Loucy (cell line): ENCODE measurements at regions not wholly inside any gene's neighbourhood (a gene's known extent, or its start where the extent isn't known, plus 50 kb on each side); places are given as distances from the start of the nearest gene placed in this dataset.

Experiments used
- H2AFZ ChIP-seq: fragments of 200-600 bp; sonication (generic); 2 replicates; pipeline ENCODE4 v1.6.0; 2016; ENCODE audit warnings: antibody characterized with exemption, mild to moderate bottlenecking, low read length, moderate library complexity
- H3F3A ChIP-seq: fragments of 200-600 bp; 2 replicates; pipeline ENCODE4 v1.6.0; 2016; ENCODE audit warnings: antibody characterized with exemption, low read depth, mild to moderate bottlenecking
- H3K27me3 ChIP-seq: fragments of 200-600 bp; sonication (generic); 2 replicates; pipeline ENCODE4 v1.6.1; 2014; ENCODE audit warnings: low read length, mild to moderate bottlenecking; ENCODE audit not compliant: insufficient read depth, poor library complexity, severe bottlenecking
- H3K36me3 ChIP-seq: fragments of 200-600 bp; sonication (generic); 2 replicates; pipeline ENCODE4 v1.6.1; 2016; ENCODE audit warnings: low read length; ENCODE audit not compliant: insufficient read depth
- H3K4me1 ChIP-seq: fragments of 200-600 bp; sonication (generic); 2 replicates; pipeline ENCODE4 v1.5.1; 2014; ENCODE audit warnings: low read length, mild to moderate bottlenecking; ENCODE audit not compliant: insufficient read depth, poor library complexity, severe bottlenecking
- H3K4me2 ChIP-seq: fragments of 200-600 bp; sonication (generic); 2 replicates; pipeline ENCODE4 v1.6.0; 2014; ENCODE audit warnings: antibody characterized with exemption, low read length, low read depth, mild to moderate bottlenecking; ENCODE audit not compliant: poor library complexity, severe bottlenecking
- H3K4me3 ChIP-seq: fragments of 200-600 bp; sonication (generic); 2 replicates; pipeline ENCODE4 v1.5.1; 2014; ENCODE audit warnings: low read length, mild to moderate bottlenecking, mixed read lengths; ENCODE audit not compliant: poor library complexity, severe bottlenecking
- H3K79me2 ChIP-seq: fragments of 200-600 bp; sonication (generic); 2 replicates; pipeline ENCODE4 v1.6.1; 2014; ENCODE audit warnings: low read length; ENCODE audit not compliant: insufficient read depth
- H3K9ac ChIP-seq: fragments of 200-600 bp; sonication (generic); 2 replicates; pipeline ENCODE4 v1.6.0; 2014; ENCODE audit warnings: mild to moderate bottlenecking, low read depth, low read length, moderate library complexity; ENCODE audit not compliant: poor library complexity, severe bottlenecking
- H3K9me2 ChIP-seq: fragments of 200-600 bp; sonication (generic); replicated peaks from 2 replicates; pipeline ENCODE4 v1.6.1; 2016; ENCODE audit warnings: low read depth, low read length, mixed read lengths
- H3K9me3 ChIP-seq: fragments of 200-600 bp; sonication (generic); 2 replicates; pipeline ENCODE4 v1.6.1; 2014; ENCODE audit warnings: mild to moderate bottlenecking, antibody characterized with exemption, low read length, low read depth; ENCODE audit not compliant: insufficient read depth
- H4K20me1 ChIP-seq: fragments of 200-600 bp; sonication (generic); 2 replicates; pipeline ENCODE4 v1.6.0; 2014; ENCODE audit warnings: antibody characterized with exemption, low read length, mild to moderate bottlenecking; ENCODE audit not compliant: insufficient read depth, poor library complexity, severe bottlenecking
- EZH2phosphoT487 ChIP-seq: fragments of 200-600 bp; IDR thresholded peaks from 2 replicates; pipeline ENCODE4 v1.6.1; 2018; ENCODE audit warnings: antibody characterized with exemption, mild to moderate bottlenecking, moderate library complexity, borderline replicate concordance
- TF ChIP-seq, protein P1 (sequence below): fragments of 200-600 bp; sonication (generic); conservative IDR thresholded peaks from 2 replicates; pipeline ENCODE4 v1.5.1; 2014; ENCODE audit warnings: mild to moderate bottlenecking, antibody characterized with exemption, low read length

DNA sequence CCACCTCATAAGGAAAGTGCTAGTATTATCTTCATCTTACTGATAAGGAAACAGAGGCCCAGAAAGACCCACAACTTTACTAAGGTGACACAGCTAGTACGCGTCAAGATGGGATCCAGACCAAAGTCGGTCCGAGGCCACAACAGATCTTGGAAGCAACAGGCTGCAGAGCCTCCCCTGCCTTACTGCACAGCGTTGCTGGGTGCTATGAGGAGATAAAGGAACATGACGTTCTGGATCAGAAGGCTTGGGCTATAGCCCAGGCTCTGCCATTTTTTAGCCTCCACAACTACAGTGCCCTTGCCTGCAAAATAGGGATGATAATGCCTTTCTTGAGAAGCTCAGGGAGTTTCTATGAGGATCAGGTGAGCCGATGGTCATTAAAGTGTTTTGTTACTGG is 144.1 kb downstream of the NMUR2 start:
- Histone ChIP-seq H2AFZ (no peak overlapping the region), H3K4me1 (no peaks in the 10 kb centered on the region), H3K9me2 (no peaks in the 10 kb centered on the region), H3K36me3 (no peaks in the 10 kb centered on the region), H4K20me1 (no peaks in the 10 kb centered on the region), H3K4me3 (no peak overlapping the region), H3K79me2 (no peaks in the 10 kb centered on the region), H3K27me3 (no peaks in the 10 kb centered on the region), H3K9me3 (no peaks in the 10 kb centered on the region), H3K4me2 (no peak overlapping the region), H3F3A (no peaks in the 10 kb centered on the region), H3K9ac (no peak overlapping the region)
- TF ChIP-seq EZH2phosphoT487, result no peak

DNA sequence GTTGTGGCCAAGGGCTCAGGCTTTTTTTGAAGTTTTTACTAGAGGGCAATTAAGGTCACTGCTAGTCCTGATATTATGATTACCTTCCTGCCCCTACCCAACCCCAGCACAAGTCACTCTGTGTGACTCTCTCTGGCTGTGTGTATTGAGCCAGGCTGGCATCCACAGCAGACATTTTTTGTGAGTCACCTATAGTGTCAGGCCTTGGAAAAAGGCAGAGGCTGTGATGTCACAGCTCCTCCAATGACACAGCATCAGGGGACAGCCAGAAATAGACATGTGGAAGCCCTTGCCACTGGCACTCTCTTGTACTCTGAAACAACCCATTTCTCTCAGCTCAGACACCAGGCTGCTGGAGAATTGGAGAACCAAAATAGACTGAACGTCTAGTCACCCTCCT is 145.4 kb downstream of the NMUR2 start:
- Histone ChIP-seq H3K9me3 (no peaks in the 10 kb centered on the region), H3K4me3 (no peak overlapping the region), H3K9me2 (no peaks in the 10 kb centered on the region), H3K36me3 (no peaks in the 10 kb centered on the region), H3K27me3 (no peaks in the 10 kb centered on the region), H3F3A (no peaks in the 10 kb centered on the region), H3K4me2 (no peak overlapping the region), H3K79me2 (no peaks in the 10 kb centered on the region), H2AFZ (no peak overlapping the region), H4K20me1 (no peaks in the 10 kb centered on the region), H3K9ac (no peak overlapping the region), H3K4me1 (no peaks in the 10 kb centered on the region)
- TF ChIP-seq, protein P1, sequence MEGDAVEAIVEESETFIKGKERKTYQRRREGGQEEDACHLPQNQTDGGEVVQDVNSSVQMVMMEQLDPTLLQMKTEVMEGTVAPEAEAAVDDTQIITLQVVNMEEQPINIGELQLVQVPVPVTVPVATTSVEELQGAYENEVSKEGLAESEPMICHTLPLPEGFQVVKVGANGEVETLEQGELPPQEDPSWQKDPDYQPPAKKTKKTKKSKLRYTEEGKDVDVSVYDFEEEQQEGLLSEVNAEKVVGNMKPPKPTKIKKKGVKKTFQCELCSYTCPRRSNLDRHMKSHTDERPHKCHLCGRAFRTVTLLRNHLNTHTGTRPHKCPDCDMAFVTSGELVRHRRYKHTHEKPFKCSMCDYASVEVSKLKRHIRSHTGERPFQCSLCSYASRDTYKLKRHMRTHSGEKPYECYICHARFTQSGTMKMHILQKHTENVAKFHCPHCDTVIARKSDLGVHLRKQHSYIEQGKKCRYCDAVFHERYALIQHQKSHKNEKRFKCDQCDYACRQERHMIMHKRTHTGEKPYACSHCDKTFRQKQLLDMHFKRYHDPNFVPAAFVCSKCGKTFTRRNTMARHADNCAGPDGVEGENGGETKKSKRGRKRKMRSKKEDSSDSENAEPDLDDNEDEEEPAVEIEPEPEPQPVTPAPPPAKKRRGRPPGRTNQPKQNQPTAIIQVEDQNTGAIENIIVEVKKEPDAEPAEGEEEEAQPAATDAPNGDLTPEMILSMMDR, result no peak
- TF ChIP-seq EZH2phosphoT487, result no peak

DNA sequence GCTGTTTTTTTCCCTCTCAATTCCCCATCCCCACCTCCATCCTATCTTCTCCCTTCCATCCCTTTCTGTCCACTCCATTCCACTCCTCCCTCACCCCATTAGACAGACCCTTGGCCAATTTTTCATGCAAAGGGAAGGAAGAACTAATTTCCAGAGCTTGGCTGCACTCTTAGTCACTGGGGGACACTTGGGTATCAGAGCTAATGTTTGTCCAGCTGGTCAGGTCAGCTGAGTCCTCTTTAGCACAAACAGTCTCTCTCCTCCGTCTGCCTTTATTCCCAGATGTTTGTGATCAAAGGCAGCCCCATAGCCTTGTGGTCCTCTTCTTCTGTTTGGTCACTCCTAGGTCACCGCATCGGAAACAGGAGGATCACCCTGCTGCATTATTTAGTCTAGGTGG is 148.5 kb downstream of the NMUR2 start:
- Histone ChIP-seq H3K4me2 (no peak overlapping the region), H3K4me1 (no peaks in the 10 kb centered on the region), H3K9ac (no peak overlapping the region), H3K9me2 (no peaks in the 10 kb centered on the region), H3K4me3 (no peak overlapping the region), H2AFZ (no peak overlapping the region), H3K79me2 (no peaks in the 10 kb centered on the region), H4K20me1 (no peaks in the 10 kb centered on the region), H3K27me3 (no peaks in the 10 kb centered on the region), H3K36me3 (no peaks in the 10 kb centered on the region), H3K9me3 (no peaks in the 10 kb centered on the region), H3F3A (no peaks in the 10 kb centered on the region)
- no peak for TF ChIP-seq EZH2phosphoT487

DNA sequence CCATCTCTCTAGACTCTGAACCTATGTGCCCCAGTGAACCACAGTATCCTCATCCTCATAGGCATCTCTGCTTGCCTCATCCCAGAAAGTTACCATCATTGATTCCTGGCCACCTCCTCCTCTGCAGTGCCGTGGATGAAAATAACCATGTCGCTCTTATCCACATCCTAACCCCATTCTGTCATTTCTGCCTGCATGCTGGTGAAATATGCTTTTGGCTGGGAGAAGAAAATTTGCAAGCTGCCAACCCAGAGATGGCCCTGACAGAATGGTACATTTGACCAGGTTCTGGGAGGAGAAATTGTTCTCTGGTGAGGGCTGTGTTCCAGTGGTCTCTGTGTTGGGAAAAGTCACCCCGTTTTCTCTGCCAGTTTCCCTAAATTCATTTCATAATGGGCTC is 149.7 kb downstream of the NMUR2 start:
- H4K20me1 ChIP-seq, result no peaks in the 10 kb centered on the region
- H3K36me3 ChIP-seq, result no peaks in the 10 kb centered on the region
- H3K4me2 ChIP-seq, result no peak overlapping the region
- no peaks in the 10 kb centered on the region for H3F3A ChIP-seq
- no peak for TF ChIP-seq EZH2phosphoT487
- TF ChIP-seq, protein P1, result no peak
- no peaks in the 10 kb centered on the region for H3K27me3 ChIP-seq
- no peak overlapping the region for H3K9ac ChIP-seq
- no peak overlapping the region for H3K4me3 ChIP-seq
- H3K9me3 ChIP-seq, result no peaks in the 10 kb centered on the region
- H2AFZ ChIP-seq, result no peak overlapping the region
- no peaks in the 10 kb centered on the region for H3K9me2 ChIP-seq
- no peaks in the 10 kb centered on the region for H3K4me1 ChIP-seq
- no peaks in the 10 kb centered on the region for H3K79me2 ChIP-seq
